Ovary (tissue), 7 donors: ENCODE measurements at regions not wholly inside any gene's neighbourhood (a gene's known extent, or its start where the extent isn't known, plus 50 kb on each side); places are given as distances from the start of the nearest gene placed in this dataset.

Experiments
- DNase-seq, 5 donors: peaks; one replicate each; pipeline ENCODE4 v3.0.0-alpha.2; 2019 to 2020
- H3K27ac ChIP-seq, 2 donors: fragments of 200-600 bp; one replicate each; pipeline versions ENCODE4 v1.5.1 to v1.8.0; 2019 to 2022
- H3K27me3 ChIP-seq: fragments of 200-600 bp; one replicate; pipeline ENCODE4 v1.8.0; 2022
- H3K36me3 ChIP-seq: fragments of 200-600 bp; sonication (generic); one replicate; pipeline ENCODE4 v1.5.1; 2019
- H3K4me1 ChIP-seq: one replicate; pipeline ENCODE4 v1.8.1; 2013; ENCODE audit warnings: mild to moderate bottlenecking, moderate library complexity; ENCODE audit not compliant: insufficient read depth
- H3K4me3 ChIP-seq: fragments of 200-600 bp; sonication (generic); one replicate; pipeline ENCODE4 v1.5.1; 2017
- H3K9me3 ChIP-seq, 2 donors: fragments of 200-600 bp in 1 of 2; sonication (generic) in 1 of 2; one replicate each; pipeline versions ENCODE4 v1.5.1 to v1.8.1; 2013 to 2019; ENCODE audit warnings: mild to moderate bottlenecking in 1 of 2, moderate library complexity in 1 of 2
- CTCF ChIP-seq, 3 donors: fragments of 450-650 bp in 2 of 3; fragments of 200-600 bp in 1 of 3; IDR thresholded peaks; one replicate each; pipeline versions ENCODE4 v1.5.1 to v1.8.0; 2016 to 2022; ENCODE audit warnings: antibody characterized with exemption in 3 of 3, mild to moderate bottlenecking in 1 of 3
- EP300 ChIP-seq: sonication (generic); formaldehyde crosslinking; IDR thresholded peaks from one replicate; pipeline ENCODE4 v1.6.1; 2017; ENCODE audit warnings: antibody characterized with exemption
- POLR2A ChIP-seq: fragments of 450-650 bp; IDR thresholded peaks from one replicate; pipeline ENCODE4 v1.6.1; 2017; ENCODE audit warnings: antibody characterized with exemption, mild to moderate bottlenecking, moderate library complexity
- WGBS, 3 donors: extraction: QIAGEN DNeasy Blood & Tissue Kit in 1 of 3; methylation state at CpG; one replicate each; pipeline versions ENCODE4 v1.1.5 to v1.1.7; 2013 to 2017; 5-methylcytosine and 5-hydroxymethylcytosine counted together
- intact Hi-C, 4 donors: fragments of 100-400 bp; cut with DNase I; formaldehyde crosslinking; loops; one replicate each; pipeline versions ENCODE4 v1.11.0 to v1.15.1; 2022 to 2023
- donor health status: DM: no; HTN: no; CAD: no; lungs with moderate emphysema.
- donor health status: DM: no; HTN: no; CAD: no.
- donor health status: Bipolar disorder and iron deficiency.
- donor health status: DM: no; HTN: no; CAD: no.
- donor health status: DM: yes; HTN: yes; CAD: no.

GRCh38 chr15:35854316-35854715 lies 308.4 kb upstream of the DPH6 start:
- Histone ChIP-seq H3K4me3 (no peak overlapping the region), H3K27ac (no peak overlapping the region), H3K36me3 (no peaks in the 10 kb centered on the region), H3K9me3 (no peaks in the 10 kb centered on the region), H3K27me3 (no peaks in the 10 kb centered on the region), H3K4me1 (no peaks in the 10 kb centered on the region)
- WGBS, 3 donors: 92 to 96% (median 96%) methylated on average over 3 of the region's 3 CpGs
- DNase-seq: no peak
- TF ChIP-seq POLR2A: no peak
- TF ChIP-seq EP300: no peak
- intact Hi-C loops: no loop called here

GRCh38 chr15:35857567-35858226 lies 311.7 kb upstream of the DPH6 start:
- no peaks in the 10 kb centered on the region for H3K36me3 ChIP-seq
- H3K4me1 ChIP-seq: no peaks in the 10 kb centered on the region
- no peaks in the 10 kb centered on the region for H3K27me3 ChIP-seq
- TF ChIP-seq POLR2A: no peak
- no peak for TF ChIP-seq CTCF (IDR thresholded peaks at IDR 0.05)
- no peak for TF ChIP-seq EP300
- H3K9me3 ChIP-seq: no peaks in the 10 kb centered on the region
- H3K4me3 ChIP-seq: no peak overlapping the region
- 87 to 94% (median 90%) methylated on average over 6 of the region's 6 CpGs for WGBS, 3 donors
- no peak overlapping the region for H3K27ac ChIP-seq
- no peak for DNase-seq
- intact Hi-C loops: no loop called here

- intact Hi-C loops: no loop called here
- 85 to 89% (median 86%) methylated on average over 3 of the region's 3 CpGs for WGBS, 3 donors
- H3K4me1 ChIP-seq: no peaks in the 10 kb centered on the region
- no peaks in the 10 kb centered on the region for H3K9me3 ChIP-seq
- DNase-seq: no peak
- H3K36me3 ChIP-seq: no peaks in the 10 kb centered on the region
- H3K27me3 ChIP-seq: no peaks in the 10 kb centered on the region
- H3K4me3 ChIP-seq: no peak overlapping the region
- no peak overlapping the region for H3K27ac ChIP-seq
- TF ChIP-seq EP300: no peak
- no peak for TF ChIP-seq CTCF (IDR thresholded peaks at IDR 0.05)
- TF ChIP-seq POLR2A: no peak
These were observed 312.7 kb upstream of the DPH6 start for GRCh38 chr15:35858707-35859106.

GRCh38 chr15:35863655-35864054 lies 317.7 kb upstream of the DPH6 start:
- intact Hi-C loops: no loop called here
- H3K9me3 ChIP-seq: no peaks in the 10 kb centered on the region
- no peaks in the 10 kb centered on the region for H3K27me3 ChIP-seq
- H3K36me3 ChIP-seq: no peaks in the 10 kb centered on the region
- no peak overlapping the region for H3K27ac ChIP-seq
- WGBS, 3 donors: 94 to 96% (median 96%) methylated on average over 2 of the region's 2 CpGs
- DNase-seq: no peak
- TF ChIP-seq EP300: no peak
- TF ChIP-seq POLR2A: no peak
- TF ChIP-seq CTCF (IDR thresholded peaks at IDR 0.05): no peak
- no peak overlapping the region for H3K4me3 ChIP-seq
- no peaks in the 10 kb centered on the region for H3K4me1 ChIP-seq

GRCh38 chr15:35867356-35867755 lies 321.4 kb upstream of the DPH6 start:
- no peak overlapping the region for H3K27ac ChIP-seq
- no peaks in the 10 kb centered on the region for H3K4me1 ChIP-seq
- no peak overlapping the region for H3K4me3 ChIP-seq
- intact Hi-C loops: no loop called here
- 84 to 87% (median 87%) methylated on average over 4 of the region's 4 CpGs for WGBS, 3 donors
- H3K36me3 ChIP-seq: no peaks in the 10 kb centered on the region
- no peaks in the 10 kb centered on the region for H3K27me3 ChIP-seq
- DNase-seq: no peak
- H3K9me3 ChIP-seq: no peaks in the 10 kb centered on the region
- TF ChIP-seq POLR2A (no peak), CTCF (IDR thresholded peaks at IDR 0.05) (no peak), EP300 (no peak)
